HG02759 (cell line): ENCODE measurements at regions not wholly inside any gene's neighbourhood (a gene's known extent, or its start where the extent isn't known, plus 50 kb on each side); places are given as distances from the start of the nearest gene placed in this dataset.

Experiments
- ATAC-seq: cut with Tn5 transposase; IDR thresholded peaks from one replicate; pipeline ENCODE4 v1.9.1; 2021; ENCODE audit warnings: mild to moderate bottlenecking, moderate library complexity; ENCODE audit not compliant: unreplicated experiment

DNA sequence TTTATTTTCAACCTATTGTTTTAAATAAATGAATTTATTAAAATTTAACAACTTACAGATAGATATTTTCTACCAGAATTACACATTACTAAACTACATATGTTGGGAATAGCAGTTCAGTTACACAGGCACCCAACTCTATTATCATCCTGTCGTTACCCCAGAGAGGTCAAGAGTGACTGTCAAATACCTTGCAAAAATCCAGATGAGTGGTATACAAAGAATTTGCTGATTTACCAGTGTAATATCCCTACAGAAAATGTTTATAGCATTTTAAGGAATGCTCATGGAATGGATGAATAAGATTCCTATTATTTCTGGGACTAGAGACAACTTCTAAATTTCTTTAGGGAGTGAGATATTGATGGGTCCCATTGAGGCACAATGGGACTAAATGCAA, 300.7 kb upstream of the RGS18 start:
- ATAC-seq, result no peak

DNA sequence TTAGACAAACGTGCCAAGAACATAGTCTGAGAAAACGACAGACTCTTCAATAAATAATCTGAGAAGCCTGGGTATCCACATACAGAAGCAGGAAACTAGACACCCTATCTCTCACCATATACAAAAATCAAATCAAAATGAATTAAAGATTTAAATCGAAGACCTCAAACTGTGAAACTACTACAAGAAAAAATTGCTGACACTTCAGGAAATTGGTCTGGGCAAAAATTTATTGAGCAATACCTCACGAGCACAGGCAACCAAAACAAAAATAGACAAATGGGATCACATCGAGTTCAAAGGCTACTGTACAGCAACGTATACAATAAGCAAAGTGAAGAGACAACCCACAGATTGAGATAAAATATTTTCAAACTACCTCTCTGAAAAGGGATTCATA, 292.8 kb upstream of the RGS18 start:
- no peak for ATAC-seq

DNA sequence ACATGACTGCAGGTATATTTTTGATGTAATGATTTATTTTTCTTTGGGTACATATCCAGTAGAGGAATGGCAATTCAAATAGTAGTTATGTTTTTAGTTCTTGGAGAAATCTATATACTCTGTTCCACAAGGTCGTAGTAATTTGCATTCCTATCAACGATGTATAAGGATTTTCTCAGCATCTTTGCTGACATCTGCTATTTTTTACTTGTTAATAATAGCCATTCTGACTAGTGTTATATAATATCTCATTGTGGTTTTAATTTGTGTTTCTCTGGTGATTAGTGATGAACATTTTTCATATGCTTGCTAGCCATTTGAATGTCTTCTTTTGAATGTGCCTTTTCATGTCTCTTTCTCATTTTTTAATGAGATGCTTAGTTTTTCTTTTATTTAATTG, 292.1 kb upstream of the RGS18 start:
- no peak for ATAC-seq

DNA sequence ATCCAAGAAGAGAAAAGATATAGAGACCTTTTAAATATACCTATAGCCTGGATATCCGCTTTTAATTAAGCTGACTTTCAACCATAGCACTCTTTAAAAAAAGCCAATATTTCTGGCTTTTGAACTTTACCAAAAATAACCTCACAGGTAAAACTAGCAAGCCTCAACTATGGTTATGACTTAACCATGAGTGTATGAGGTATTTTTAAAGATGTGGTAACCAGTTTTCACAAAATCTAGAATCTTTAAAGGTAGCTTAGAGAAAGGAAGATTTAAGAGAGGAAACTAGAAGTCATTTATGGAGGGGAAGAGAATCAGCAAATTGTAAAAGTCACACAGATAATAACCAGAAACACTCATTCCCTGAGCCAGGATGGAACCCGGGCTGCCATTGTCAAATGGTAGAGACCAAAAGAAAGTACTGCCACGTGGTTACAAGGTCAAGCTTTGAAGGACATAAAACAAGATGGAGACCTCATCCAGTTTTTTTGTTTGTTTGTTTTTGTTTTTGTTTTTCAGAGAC, 288.4 kb upstream of the RGS18 start:
- peak; percentile 37 for ATAC-seq

DNA sequence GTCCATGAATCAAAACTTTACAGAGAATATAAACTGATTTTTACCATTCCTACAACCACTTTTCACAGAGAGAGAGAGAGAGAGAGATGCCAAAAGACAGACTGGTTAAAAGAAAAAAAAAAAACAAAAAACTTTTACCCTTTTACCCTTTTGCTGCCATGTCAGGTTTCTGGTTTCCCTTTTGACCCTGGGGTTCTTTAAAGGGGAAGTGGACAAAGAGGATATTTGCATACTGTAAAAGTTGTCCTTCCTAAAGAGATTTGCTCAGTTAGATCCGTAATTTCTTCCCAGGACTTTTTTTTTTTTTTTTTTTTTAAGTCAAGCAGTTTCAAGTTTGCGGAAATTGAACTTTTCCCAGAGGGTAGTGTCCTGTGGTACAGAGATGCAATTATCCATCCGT, 287.8 kb upstream of the RGS18 start:
- ATAC-seq, result peak; percentile 55

DNA sequence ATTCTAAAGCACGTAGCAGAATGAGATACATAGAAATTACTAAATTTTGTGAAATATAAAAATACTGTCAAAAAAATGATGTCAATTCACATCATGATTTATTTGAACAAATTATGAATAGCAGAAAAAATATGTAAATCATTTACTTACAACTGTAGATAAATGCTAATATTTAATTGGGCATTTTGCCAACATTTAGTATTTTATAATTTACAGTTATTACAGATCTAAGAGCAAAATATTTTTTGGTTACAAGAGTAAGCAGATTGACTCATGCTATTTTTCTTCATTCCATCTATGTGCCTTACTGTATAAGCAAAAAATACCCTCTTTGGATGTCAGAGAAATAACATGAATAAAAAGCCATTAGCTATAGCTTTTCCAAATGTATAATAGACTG, 282.3 kb upstream of the RGS18 start:
- ATAC-seq, result no peak

DNA sequence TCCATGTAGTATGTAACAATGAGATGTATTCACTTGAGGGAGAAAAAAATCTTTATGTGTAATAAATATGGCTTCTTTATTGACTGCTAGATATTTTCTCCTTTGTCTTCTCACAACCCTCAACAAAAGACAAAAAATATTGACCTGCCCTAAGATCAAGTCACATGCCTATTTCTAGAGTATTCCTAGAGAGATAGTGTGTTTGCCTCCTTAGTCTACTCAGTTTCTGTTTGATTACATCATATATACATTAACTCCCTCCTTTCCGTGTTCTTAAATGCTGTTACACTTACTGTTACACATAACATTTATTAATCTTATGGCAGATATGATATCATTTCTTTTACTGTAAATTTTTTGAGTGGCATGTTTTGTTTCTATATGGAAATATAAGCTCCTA, 281.6 kb upstream of the RGS18 start:
- no peak for ATAC-seq

DNA sequence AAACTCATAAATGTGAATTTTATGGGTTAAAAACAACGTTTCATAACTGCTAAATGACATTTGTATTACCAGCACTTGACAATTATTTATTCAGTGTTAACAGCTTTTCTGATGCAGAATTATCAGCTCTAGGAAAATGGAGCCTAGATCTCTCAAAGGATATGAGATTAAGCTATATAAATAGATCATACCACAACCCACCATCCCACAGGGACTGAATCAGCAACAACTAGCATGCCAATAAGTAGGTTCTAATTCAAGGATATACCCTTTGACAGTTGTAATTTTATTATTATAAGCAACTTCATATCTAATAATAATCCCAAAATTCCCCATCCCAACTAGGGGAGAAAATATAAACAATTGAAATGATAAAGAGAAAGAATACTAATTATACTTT, 275.4 kb upstream of the RGS18 start:
- no peak for ATAC-seq

DNA sequence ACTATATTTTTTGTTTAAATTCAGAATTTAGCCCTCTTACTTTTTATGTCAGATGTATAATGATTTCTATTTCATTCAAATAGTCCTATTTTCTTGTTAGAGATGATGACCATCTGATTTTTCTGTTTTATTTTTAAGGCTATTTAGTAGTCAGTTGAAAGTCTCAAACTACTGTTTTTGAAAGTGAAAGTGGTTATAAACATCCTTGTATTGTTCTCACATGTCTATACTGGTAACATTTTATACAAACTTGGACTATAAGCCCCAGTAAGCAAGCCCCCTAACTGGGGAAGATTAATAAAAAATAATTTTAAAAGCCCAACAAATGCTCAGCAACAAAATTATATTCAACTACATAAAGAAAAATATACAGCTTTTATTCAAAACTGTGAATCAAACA, 271.3 kb upstream of the RGS18 start:
- ATAC-seq, result no peak

DNA sequence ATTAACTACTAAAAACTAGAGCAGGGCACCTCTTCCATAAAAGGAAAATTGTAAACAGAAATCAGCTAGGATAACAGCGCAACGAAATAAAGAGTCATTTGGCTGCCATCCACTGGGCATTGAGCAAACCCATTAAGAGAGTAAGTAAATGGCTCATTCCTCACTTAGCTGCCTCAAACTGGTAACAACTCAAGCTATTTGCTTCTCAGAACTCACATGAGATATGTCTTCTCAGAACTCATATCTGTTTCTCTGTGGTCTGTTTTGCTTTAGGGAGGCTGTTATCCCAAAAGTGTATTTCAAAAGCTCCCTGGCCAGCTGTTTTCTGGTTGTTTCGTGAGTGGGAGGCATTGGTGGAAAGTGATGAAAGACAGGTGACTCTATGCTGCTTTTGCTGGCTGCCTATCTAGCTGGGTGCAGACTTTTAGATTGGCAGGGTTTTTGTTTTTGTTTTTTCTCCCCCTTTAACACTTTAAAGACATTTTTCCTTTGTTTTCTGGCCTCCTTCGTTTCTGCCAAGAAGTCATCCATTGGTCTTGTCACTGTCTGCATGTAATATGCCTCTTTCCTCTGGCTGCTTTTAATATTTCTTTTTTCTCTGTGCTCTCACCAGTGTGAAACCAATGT, 269.2 kb upstream of the RGS18 start:
- ATAC-seq, result peak; percentile 47

DNA sequence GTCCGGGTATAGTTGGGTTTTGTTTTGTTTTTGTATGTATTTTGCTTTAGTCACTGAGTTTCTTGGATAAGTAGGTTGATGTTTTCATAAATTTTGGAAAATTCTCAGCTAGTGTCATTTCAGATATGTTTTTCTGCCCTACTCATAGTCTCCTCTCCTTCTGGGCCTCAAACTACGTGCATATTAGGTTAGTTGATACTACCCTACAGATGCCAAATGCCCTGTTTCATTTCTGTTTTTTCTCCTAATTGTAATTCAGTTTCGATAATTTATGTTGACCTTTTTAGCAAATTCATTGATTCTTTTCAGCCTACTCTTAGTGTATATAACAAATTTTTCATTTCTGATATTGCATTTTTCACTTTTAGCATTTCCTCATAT, 268.6 kb upstream of the RGS18 start:
- no peak for ATAC-seq

DNA sequence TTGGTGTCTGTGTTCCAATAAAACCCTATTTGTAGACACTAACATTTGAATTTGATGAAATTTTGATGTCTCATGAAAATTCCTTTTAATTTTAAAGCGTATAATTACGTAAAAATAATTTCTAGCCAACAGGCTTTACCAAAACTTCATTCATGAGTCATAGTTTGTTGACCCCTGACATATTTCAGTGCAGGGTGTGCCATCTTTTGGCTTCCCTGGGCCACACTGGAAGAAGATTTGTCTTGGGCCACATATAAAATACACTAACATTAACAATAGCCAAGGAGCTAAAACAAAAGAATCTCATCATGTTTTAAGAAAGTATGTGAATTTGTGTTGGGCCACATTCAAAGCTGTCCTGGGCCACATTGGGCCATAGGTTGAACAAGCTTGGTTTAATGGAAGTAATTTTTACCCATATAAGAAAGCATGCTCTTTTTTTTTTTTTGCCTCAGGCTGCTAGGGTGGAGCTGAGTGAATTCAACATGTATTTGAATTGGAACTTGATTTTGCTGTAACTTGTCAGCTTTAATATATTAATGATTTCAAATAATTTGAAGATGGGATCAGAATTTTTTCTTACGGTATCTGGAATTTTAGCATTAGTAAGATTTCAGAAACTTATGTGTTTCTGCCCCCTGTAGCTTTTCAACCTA, 267.7 kb upstream of the RGS18 start:
- no peak for ATAC-seq

DNA sequence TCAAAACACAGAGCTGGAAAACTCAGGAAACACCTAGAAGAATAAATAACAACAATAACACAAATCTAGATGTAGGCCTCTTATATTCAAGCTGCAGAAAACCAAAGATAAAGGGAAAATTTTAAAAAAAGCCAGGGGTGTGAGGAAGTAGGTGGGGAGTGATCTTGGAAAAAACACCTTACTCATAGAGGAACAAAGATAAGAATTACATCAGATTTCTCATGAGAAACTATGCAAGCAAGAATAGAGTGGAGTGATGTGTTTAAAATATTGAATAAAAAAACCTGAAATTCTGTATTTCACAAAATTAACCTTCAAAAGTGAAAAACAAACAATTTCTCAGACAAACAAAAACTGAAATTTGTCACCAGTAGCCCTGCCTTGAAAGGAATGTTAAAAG, 265.5 kb upstream of the RGS18 start:
- ATAC-seq, result no peak

DNA sequence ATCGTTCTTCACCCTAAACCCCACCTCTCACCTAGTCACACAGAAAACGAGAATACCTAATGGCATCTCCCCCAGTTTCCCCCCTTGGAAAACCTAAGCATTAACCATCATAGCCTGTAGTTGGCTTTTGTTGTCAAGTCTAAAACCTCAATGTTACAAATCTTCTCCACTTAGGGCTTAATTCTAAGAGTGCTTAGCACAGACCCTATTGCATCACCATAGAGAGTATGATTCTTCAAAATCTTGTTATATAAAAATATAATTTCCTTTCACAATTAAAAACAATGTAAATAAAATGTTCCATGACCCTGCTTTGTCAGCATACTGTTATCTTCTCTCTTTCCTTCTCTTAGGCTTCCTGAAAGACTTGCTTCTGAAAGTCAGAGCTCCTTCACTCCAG, 263.2 kb upstream of the RGS18 start:
- no peak for ATAC-seq

DNA sequence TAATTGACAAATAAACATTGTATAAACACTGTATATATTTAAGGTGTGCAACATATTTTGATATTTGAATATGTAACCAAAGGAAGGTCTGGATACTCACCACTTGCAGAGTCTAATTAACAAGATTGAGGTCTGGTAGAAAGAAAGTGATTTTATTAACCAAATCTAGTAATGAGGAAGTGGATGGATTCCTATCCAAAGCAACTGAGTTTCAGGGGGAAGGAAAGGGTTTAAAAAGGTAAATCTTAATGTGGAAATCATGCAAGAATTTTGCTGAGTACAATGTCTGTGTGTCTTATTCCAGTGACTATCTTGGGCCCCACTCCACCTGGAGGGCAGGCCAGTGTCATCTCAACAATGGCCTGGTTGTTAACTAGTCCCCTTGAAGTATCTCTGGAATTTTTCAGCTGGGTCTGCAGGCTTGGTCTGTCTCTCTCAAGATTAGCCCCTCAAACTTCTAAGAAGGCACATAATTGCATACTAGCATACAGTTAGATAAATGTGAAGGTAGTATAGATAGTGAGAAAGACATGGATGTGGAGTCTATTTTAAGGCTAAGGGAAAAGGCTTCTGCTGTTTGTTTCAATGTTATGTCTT, 262.7 kb upstream of the RGS18 start:
- ATAC-seq, result no peak

DNA sequence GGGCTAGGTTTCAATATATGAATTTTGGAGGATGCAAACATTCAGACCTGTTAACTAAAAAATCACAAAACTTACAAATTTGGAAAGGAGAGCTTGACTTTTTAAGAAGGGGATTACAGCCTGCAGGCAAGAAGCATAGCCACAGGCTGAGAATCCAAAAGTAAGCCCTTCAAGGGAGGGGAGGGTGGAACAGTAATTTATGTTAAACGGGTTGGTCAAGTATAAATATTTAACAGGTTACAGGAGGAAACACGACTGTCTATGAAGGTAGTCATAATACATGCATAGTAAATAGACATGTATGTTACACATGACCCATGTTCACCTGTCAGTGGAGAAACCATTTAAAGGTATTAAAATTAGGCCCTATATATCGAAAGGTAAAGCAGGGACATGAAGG, 261.1 kb upstream of the RGS18 start:
- no peak for ATAC-seq

DNA sequence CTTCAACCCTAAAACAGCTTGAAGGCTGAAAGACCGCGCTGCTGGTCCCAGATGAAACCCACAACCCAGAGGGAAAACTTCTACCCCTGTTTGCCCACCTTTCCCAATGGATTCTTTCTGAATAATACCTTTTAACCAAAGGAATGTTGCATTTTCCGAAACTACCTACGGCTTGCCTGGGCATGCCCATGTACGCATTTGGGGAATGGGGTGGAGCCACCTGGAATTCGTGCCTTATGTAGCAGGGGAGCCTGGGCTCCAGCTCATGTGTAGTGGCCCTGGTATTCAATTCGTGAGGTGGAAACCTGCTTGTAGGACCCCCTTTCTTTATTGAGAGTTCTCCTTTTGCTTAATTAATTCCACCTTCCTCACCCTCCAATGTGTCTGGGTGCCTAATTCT, 256.6 kb upstream of the RGS18 start:
- ATAC-seq, result no peak

DNA sequence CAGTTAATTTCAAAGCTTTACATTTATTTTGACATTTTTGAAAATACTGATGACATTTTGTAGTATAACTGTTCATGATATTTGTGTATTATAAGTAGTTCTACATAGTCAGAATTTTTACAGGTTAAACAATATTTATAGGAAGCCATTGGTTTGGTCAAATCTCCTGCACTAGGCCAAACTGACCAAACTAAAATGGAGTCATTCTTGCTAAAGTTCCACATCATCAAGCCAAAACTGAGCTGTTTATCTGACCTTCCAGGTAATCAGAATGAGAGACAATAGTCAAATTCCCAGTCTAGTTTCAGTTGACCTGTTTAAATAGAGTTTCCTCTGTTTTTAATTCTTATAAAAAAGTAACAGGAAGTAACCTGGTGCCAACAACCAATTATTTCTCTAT, 253.3 kb upstream of the RGS18 start:
- no peak for ATAC-seq

DNA sequence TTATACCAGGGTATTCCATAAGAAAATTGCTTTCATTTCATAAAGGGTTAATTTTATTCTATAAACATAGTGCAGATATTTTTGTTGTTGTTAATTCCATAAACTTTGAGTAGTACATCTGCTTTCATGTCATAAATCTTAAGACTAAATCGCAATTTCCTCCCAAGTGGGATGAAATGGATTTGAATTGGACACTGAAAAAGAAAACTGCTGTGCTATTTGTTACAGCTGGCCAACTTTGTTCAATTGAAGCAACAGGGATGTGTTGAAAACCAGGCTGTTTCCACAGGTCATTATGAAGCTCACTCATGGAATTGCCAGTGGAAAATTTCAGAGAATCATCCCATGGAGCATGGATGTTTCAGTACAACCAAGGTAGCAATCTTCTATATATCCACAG, 252.5 kb upstream of the RGS18 start:
- ATAC-seq, result no peak

DNA sequence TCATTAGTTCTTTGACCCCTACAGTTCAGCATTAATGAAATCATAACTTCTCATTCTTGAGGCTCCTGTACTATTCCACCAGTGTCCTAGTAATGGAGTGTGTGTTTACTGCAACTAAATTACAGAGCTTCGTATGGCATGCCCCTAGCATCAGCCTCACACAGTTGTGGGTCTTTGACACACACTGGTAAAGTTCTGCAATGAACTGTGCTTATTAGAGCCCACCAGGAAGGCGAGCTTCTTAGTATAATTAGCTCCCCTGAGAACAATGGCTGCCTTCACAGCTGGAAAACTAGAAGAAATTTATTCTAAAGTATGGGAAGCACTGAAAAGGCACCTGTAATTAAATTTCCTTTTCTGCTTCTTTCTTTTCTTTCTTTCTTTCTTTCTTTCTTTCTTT, 251.1 kb upstream of the RGS18 start:
- no peak for ATAC-seq

DNA sequence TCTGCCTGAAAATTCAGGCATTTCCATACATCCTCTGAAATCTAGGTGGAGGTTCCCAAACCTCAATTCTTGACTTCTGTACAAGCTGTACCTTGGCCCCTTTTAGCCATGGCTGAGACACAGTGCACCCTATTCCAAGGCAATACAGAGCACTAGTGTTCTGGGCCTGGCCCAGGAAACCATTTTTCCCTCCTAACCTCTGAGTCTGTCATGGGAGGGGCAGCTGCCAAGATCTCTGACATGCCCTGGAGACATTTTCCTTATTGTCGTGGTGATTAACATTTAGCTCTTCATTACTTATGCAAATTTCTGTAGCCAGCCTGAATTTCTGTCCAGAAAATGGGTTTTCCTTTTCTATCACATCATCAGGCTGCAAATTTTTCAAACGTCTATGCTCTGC, 248.0 kb upstream of the RGS18 start:
- ATAC-seq, result no peak

DNA sequence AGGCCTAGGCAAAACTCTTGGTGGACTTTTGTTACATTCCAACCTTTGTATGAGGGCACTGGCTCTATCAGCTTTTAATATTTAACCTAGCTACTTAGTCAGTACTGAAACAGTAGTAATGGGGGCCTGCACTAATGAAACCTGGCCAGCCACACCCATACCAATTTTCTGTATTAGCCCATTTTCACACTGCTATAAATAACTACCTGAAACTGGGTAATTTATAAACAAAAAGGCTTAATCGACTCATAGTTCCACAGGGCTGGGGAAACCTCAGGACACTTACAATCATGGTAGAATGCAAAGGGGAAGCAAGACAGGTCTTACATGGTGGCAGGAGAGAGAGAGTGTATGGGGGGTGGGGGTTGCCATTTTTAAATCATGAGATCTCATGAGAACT, 245.7 kb upstream of the RGS18 start:
- peak; percentile 72 for ATAC-seq
